ENCODE measurements at regions not wholly inside any gene's neighbourhood (a gene's known extent, or its start where the extent isn't known, plus 50 kb on each side); places are given as distances from the start of the nearest gene placed in this dataset.

DNA sequence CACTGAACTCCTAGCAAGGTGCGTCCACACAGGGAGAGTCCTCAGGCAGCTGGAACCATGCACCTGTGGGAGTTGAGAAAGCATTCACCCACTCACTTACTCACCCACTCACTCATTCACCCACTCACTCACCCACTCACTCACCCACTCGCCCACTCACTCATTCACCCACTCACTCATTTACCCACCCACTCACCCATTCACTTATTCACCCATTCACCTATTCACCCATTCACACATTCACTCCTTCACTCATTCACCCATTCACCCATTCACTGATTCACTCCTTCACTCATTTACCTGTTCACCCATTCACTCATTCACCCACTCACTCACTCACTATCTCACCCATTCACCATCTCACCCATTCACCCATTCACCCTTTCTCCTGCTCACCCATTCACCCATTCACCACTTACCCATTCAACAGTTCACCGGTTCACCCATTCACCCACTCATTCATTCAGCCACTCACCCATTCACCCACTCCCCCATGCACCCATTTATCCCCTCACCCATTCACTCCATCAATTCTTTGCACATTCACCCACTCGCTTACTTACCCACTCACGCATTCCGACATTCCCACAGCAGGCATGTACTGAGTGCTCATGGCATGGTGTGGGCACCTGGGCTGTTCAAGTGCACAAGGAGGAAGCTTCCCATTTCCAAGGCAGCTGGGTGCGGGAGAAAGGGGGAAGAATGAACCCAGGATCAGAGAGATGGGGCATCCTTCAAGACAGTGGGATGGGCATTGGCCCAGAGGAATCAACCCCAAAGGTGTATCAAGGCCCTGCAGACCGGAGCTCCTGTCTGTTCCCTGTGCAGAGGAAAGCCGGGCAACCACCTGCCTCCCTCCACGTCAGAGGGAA, 135.2 kb upstream of the C14orf180 start:
- H3K4me3 ChIP-seq (ENCODE audit: low read depth, low read length) = no peak overlapping the region
- TF ChIP-seq, protein P1, sequence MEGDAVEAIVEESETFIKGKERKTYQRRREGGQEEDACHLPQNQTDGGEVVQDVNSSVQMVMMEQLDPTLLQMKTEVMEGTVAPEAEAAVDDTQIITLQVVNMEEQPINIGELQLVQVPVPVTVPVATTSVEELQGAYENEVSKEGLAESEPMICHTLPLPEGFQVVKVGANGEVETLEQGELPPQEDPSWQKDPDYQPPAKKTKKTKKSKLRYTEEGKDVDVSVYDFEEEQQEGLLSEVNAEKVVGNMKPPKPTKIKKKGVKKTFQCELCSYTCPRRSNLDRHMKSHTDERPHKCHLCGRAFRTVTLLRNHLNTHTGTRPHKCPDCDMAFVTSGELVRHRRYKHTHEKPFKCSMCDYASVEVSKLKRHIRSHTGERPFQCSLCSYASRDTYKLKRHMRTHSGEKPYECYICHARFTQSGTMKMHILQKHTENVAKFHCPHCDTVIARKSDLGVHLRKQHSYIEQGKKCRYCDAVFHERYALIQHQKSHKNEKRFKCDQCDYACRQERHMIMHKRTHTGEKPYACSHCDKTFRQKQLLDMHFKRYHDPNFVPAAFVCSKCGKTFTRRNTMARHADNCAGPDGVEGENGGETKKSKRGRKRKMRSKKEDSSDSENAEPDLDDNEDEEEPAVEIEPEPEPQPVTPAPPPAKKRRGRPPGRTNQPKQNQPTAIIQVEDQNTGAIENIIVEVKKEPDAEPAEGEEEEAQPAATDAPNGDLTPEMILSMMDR (IDR thresholded peaks at IDR 0.05; ENCODE audit: borderline replicate concordance, insufficient read depth, low read depth, low read length) = no peak

DNA sequence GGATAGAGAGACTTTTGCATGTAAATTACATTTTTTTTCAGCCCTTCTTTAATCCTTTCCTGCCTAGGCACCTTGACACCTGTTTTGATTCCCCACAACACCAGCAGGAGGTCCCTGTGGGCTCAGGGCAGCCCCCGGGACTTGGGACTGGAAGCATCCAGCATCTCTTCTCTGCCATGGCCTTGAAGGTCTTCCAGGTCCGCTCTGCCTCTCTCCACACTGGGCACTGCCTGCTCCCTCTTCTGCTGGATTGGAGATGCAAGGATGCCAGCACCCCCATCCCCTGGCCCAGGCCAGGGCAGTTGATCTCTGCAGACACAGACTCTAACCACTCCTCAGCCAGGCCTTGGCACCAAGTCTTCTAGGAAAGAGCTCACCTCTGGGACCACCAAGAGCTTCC, 134.5 kb upstream of the C14orf180 start:
- no peak overlapping the region for H3K4me3 ChIP-seq (ENCODE audit: low read depth, low read length)
- TF ChIP-seq, protein P1 (IDR thresholded peaks at IDR 0.05; ENCODE audit: borderline replicate concordance, insufficient read depth, low read depth, low read length) = no peak

GRCh38 chr14:104445832-104446381, 133.7 kb upstream of the C14orf180 start:
- no peak overlapping the region for H3K4me3 ChIP-seq (ENCODE audit: low read depth, low read length)
- TF ChIP-seq, protein P1 (IDR thresholded peaks at IDR 0.05; ENCODE audit: borderline replicate concordance, insufficient read depth, low read depth, low read length) = no peak

DNA sequence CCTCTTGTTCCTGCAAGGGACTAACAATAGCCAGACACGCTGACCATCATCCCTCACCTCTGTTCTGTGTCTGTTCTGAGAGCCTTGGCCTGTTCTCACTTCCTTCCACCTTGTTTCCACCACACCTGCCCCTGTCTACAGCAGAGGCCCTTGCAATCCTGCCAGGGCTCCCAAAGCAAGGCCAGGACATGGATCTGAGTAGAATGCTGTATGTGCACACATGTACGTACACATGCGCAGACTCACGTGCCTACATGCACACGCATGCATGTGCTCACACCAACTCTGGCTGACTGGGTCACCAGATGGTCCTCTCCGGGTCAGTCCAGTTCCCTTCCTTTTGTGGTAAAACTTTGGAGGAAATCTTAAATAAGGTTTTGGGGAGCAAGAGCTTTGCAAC, 133.0 kb upstream of the C14orf180 start:
- TF ChIP-seq, protein P1 (IDR thresholded peaks at IDR 0.05; ENCODE audit: borderline replicate concordance, insufficient read depth, low read depth, low read length) = no peak
- H3K4me3 ChIP-seq (ENCODE audit: low read depth, low read length) = no peak overlapping the region

DNA sequence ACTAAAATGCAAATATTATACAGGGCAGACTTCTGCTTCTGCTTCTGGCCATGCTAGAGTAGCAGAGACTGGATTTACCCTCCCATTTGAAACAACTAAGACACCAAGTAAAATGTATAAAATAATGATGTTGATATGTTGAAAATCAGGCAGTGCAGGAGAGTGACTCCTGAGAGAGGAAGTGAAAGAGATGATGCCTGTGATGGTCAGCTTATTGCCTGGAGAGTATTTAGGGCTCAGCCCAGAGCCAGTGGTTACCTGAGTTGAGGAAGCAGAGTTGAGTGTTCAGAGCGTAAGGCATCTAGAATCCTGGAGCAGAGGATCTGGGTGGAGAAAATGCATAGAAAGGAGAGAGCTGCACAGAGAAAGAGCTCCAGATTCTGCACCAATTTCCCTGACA, 131.8 kb upstream of the C14orf180 start:
- TF ChIP-seq, protein P1 (IDR thresholded peaks at IDR 0.05; ENCODE audit: borderline replicate concordance, insufficient read depth, low read depth, low read length) = no peak
- H3K4me3 ChIP-seq (ENCODE audit: low read depth, low read length) = no peak overlapping the region

DNA sequence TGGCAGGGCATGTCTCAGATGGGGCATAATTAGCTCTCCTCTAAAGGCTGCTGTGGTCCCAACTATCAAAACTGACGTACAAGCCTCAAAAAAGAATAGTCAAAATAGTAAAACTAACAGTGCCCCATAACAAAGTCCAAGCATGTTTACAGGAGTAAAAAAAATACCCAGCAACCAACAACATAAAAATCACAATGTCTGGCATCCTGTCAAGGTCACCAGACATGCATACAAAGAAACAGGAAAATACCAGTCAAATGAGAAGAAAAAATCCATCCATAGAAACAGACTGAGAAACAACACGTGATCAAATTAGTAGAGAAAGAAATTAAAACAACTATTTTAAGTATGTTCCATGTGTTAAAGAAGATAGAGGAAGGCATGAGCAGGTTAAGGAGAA, 131.2 kb upstream of the C14orf180 start:
- TF ChIP-seq, protein P1 (IDR thresholded peaks at IDR 0.05; ENCODE audit: borderline replicate concordance, insufficient read depth, low read depth, low read length) = no peak

GRCh38 chr14:104448721-104449120, 130.8 kb upstream of the C14orf180 start:
- no peak overlapping the region for H3K4me3 ChIP-seq (ENCODE audit: low read depth, low read length)
- TF ChIP-seq, protein P1 (IDR thresholded peaks at IDR 0.05; ENCODE audit: borderline replicate concordance, insufficient read depth, low read depth, low read length) = no peak

More for the DNA sequence above, 131.2 kb upstream of the C14orf180 start:
- H3K4me3 ChIP-seq (ENCODE audit: low read depth, low read length) = no peak overlapping the region

Data from GM12875 (cell line).